Fibroblast of lung (primary cell): ENCODE measurements at regions not wholly inside any gene's neighbourhood (a gene's known extent, or its start where the extent isn't known, plus 50 kb on each side); places are given as distances from the start of the nearest gene placed in this dataset.

ENCODE experiments used
- DNase-seq, 2 donors: peaks; one replicate each; pipeline versions ENCODE4 v3.0.0 to v3.0.0-alpha.2; 2010; ENCODE audit warnings: low read depth in 2 of 2
- H2AFZ ChIP-seq: 2 replicates; pipeline ENCODE4 v1.5.1; 2012; ENCODE audit warnings: low read length, control low read depth, inconsistent platforms
- H3K27ac ChIP-seq: 2 replicates; pipeline ENCODE4 v1.5.1; 2011; ENCODE audit warnings: low read length, control low read depth; ENCODE audit not compliant: insufficient read depth
- H3K27me3 ChIP-seq: 2 replicates; pipeline ENCODE4 v1.5.1; 2011; ENCODE audit warnings: mild to moderate bottlenecking, low read length; ENCODE audit not compliant: control insufficient read depth, insufficient read depth
- H3K36me3 ChIP-seq: 2 replicates; pipeline ENCODE4 v1.5.1; 2011; ENCODE audit warnings: low read length; ENCODE audit not compliant: control insufficient read depth, insufficient read depth
- H3K4me1 ChIP-seq: 2 replicates; pipeline ENCODE4 v1.5.1; 2011; ENCODE audit warnings: low read length; ENCODE audit not compliant: control insufficient read depth, insufficient read depth; ENCODE audit errors: extremely low read depth
- H3K4me2 ChIP-seq: 2 replicates; pipeline ENCODE4 v1.5.1; 2011; ENCODE audit warnings: low read length, control low read depth; ENCODE audit not compliant: insufficient read depth; ENCODE audit errors: extremely low read depth
- H3K4me3 ChIP-seq, 4 experiments: fragments of 200-600 bp in 1 of 4; sonication (generic) in 1 of 4; replicated peaks in 1 of 4; 2 replicates each; pipeline ENCODE4 v1.5.1; 2011 to 2016; ENCODE audit warnings: low read length in 4 of 4, low read depth in 3 of 4, mild to moderate bottlenecking in 3 of 4, control low read depth in 2 of 4, inconsistent platforms in 1 of 4, mixed read lengths in 1 of 4; ENCODE audit not compliant: insufficient read depth in 1 of 4; ENCODE audit errors: control extremely low read depth in 1 of 4
- H3K79me2 ChIP-seq: 2 replicates; pipeline ENCODE4 v1.5.1; 2012; ENCODE audit warnings: mild to moderate bottlenecking, low read length, inconsistent platforms; ENCODE audit not compliant: control insufficient read depth, insufficient read depth
- H3K9ac ChIP-seq: 2 replicates; pipeline ENCODE4 v1.5.1; 2011; ENCODE audit warnings: mild to moderate bottlenecking, low read length, control low read depth; ENCODE audit not compliant: insufficient read depth
- H3K9me3 ChIP-seq: 2 replicates; pipeline ENCODE4 v1.5.1; 2012; ENCODE audit warnings: low read depth, low read length; ENCODE audit not compliant: control insufficient read depth, insufficient read depth
- H4K20me1 ChIP-seq: 2 replicates; pipeline ENCODE4 v1.5.1; 2011; ENCODE audit warnings: low read length; ENCODE audit not compliant: control insufficient read depth, insufficient read depth; ENCODE audit errors: extremely low read depth
- CTCF ChIP-seq, 2 donors: IDR thresholded peaks in 1 of 2; conservative IDR thresholded peaks in 1 of 2; 1 replicate in 1 of 2; 2 replicates in 1 of 2; pipeline ENCODE4 v1.5.1; 2011 to 2012; ENCODE audit warnings: low read length in 2 of 2, control low read depth in 1 of 2, inconsistent platforms in 1 of 2, low read depth in 1 of 2, mild to moderate bottlenecking in 1 of 2
- EZH2 ChIP-seq: IDR thresholded peaks from 2 replicates; pipeline ENCODE4 v1.5.1; 2012; ENCODE audit warnings: low read length, control low read depth, mild to moderate bottlenecking; ENCODE audit errors: missing control alignments

- DNase-seq = no peak
- no peak overlapping the region for H3K27ac ChIP-seq
- no peaks in the 10 kb centered on the region for H3K9me3 ChIP-seq
- H4K20me1 ChIP-seq = no peaks in the 10 kb centered on the region
- H2AFZ ChIP-seq = no peak overlapping the region
- no peak overlapping the region for H3K4me2 ChIP-seq
- no peak overlapping the region for H3K9ac ChIP-seq
- H3K36me3 ChIP-seq = no peaks in the 10 kb centered on the region
- H3K27me3 ChIP-seq = no peaks in the 10 kb centered on the region
- TF ChIP-seq EZH2 (no peak), CTCF (conservative IDR thresholded peaks at IDR 0.05 in 1 of 2, IDR thresholded peaks at IDR 0.05 in 1 of 2; ENCODE audit: low read depth in 1 of 2, low read length in 2 of 2) (no peak)
- H3K79me2 ChIP-seq = no peaks in the 10 kb centered on the region
- no peak overlapping the region for H3K4me3 ChIP-seq
- no peaks in the 10 kb centered on the region for H3K4me1 ChIP-seq
These were observed 110.6 kb upstream of the MIR17HG start for GRCh38 chr13:91236921-91237320.

- H2AFZ ChIP-seq = no peak overlapping the region
- no peaks in the 10 kb centered on the region for H3K36me3 ChIP-seq
- no peak for TF ChIP-seq EZH2
- TF ChIP-seq CTCF (conservative IDR thresholded peaks at IDR 0.05 in 1 of 2, IDR thresholded peaks at IDR 0.05 in 1 of 2; ENCODE audit: low read depth in 1 of 2, low read length in 2 of 2) = no peak
These were observed 109.5 kb upstream of the MIR17HG start for GRCh38 chr13:91238036-91238435.

GRCh38 chr13:91240341-91240740 lies 107.1 kb upstream of the MIR17HG start:
- Histone ChIP-seq H3K4me1 (no peaks in the 10 kb centered on the region), H2AFZ (no peak overlapping the region), H3K4me3 (no peak overlapping the region), H3K36me3 (no peaks in the 10 kb centered on the region), H3K27ac (no peak overlapping the region), H3K79me2 (no peaks in the 10 kb centered on the region), H3K27me3 (no peaks in the 10 kb centered on the region), H3K4me2 (no peak overlapping the region), H3K9ac (no peak overlapping the region), H4K20me1 (no peaks in the 10 kb centered on the region), H3K9me3 (no peaks in the 10 kb centered on the region)
- TF ChIP-seq EZH2 = no peak
- DNase-seq = no peak

More at GRCh38 chr13:91238036-91238435, 109.5 kb upstream of the MIR17HG start:
- no peak for DNase-seq
- no peak overlapping the region for H3K27ac ChIP-seq
- H3K4me3 ChIP-seq = no peak overlapping the region
- no peak overlapping the region for H3K9ac ChIP-seq
- no peak overlapping the region for H3K4me2 ChIP-seq
- H3K9me3 ChIP-seq = no peaks in the 10 kb centered on the region
- H3K4me1 ChIP-seq = no peaks in the 10 kb centered on the region
- no peaks in the 10 kb centered on the region for H3K79me2 ChIP-seq
- H3K27me3 ChIP-seq = no peaks in the 10 kb centered on the region
- no peaks in the 10 kb centered on the region for H4K20me1 ChIP-seq
